HEK293T (cell line): ENCODE measurements at regions not wholly inside any gene's neighbourhood (a gene's known extent, or its start where the extent isn't known, plus 50 kb on each side); places are given as distances from the start of the nearest gene placed in this dataset.

Experiments
- BHLHE40 ChIP-seq: fragments of 450-650 bp; IDR thresholded peaks from 2 replicates; pipeline ENCODE4 v1.6.1; 2016; ENCODE audit warnings: mild to moderate bottlenecking, moderate library complexity, borderline replicate concordance
- ELF4 ChIP-seq: fragments of 450-650 bp; IDR thresholded peaks from 2 replicates; pipeline ENCODE4 v1.6.1; 2017; ENCODE audit warnings: antibody characterized with exemption

DNA sequence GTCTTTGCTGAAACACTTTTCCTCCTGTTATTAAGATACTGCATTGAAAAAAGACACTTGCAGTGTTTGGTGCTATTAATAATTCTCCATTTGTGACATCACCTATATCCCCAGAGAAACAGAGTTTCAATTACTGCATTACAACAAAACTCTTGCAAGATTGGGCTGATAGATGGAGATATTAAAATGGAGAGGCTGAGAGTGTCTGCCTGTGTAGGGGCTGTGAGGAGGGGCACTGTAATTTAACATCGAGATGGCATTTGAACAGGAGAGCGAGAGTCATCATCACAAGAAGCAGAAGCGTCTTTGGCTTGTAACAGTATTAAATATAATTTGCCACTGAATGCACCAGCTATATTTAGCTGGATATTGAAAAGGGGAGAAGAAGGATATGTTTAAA is 316.5 kb downstream of the CDH26 start:
- TF ChIP-seq BHLHE40 (no peak), ELF4 (no peak)
